Activated CD8-positive, alpha-beta memory T cell treated with anti-CD3 and anti-CD28 coated beads, Interleukin-2, amount 50 U/mL, for 4 hours (primary cell): ENCODE measurements at regions not wholly inside any gene's neighbourhood (a gene's known extent, or its start where the extent isn't known, plus 50 kb on each side); places are given as distances from the start of the nearest gene placed in this dataset.

Source experiments
- DNase-seq: peaks from one replicate; pipeline ENCODE4 v3.0.0-alpha.2; 2020

GRCh38 chr6:181049-181654, 111.1 kb upstream of the DUSP22 start:
- no peak for DNase-seq

DNA sequence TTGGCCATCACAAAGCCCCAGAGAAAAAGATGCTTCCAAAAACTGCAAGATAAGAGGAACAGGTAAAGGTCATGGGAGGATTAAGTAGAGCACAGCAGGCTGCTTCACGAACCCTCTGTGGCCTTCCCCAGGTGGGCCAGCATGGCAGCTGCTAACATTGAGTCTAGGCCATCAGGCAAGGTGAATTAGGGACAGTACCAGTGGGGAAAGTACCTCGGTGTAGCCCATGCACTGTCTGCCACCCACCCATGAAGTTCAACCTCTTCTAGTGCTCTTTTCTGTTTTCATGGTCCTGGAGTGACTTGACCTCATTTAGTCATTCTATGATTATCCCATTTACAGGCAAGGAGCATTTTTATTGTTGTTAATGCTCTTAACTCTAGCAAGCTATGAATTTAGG, 108.6 kb upstream of the DUSP22 start:
- DNase-seq, result no peak

GRCh38 chr6:184161-184700, 108.1 kb upstream of the DUSP22 start:
- DNase-seq, result no peak

DNA sequence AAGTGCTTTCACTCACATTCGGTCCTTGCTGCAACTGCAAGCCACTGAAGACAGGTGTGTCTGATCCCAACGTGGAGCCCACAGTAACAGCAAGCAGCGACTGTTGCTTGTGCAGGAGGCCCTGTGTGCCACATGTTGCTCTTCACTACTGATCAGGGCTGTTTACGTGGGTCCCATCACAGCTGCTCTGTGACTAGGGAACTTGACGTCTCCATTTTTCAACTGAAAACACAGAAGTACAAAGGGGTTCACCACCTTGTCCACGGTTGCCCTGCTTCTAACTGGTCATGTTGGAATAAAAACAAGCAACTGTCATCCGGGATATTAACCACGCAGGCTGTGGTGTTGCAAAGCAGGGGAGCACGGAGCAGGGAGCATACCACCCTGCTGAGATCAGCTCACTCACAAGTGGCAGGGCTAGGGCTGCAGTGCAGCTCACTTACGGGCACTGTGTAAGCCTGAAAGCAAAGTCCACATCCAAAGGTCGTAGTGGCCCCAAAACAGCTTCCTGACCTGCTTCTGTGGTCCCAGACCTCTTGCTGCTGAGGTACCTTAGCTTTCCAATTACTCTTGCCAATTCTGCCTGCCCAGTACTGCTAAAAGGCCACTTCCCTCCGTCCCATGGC, 105.8 kb upstream of the DUSP22 start:
- DNase-seq, result no peak

GRCh38 chr6:187210-187861, 105.0 kb upstream of the DUSP22 start:
- DNase-seq, result no peak

- peak; percentile 80 for DNase-seq
Observed at GRCh38 chr6:188821-189655, 103.2 kb upstream of the DUSP22 start.

- no peak for DNase-seq
Observed at GRCh38 chr6:189676-190075, 102.6 kb upstream of the DUSP22 start.

DNA sequence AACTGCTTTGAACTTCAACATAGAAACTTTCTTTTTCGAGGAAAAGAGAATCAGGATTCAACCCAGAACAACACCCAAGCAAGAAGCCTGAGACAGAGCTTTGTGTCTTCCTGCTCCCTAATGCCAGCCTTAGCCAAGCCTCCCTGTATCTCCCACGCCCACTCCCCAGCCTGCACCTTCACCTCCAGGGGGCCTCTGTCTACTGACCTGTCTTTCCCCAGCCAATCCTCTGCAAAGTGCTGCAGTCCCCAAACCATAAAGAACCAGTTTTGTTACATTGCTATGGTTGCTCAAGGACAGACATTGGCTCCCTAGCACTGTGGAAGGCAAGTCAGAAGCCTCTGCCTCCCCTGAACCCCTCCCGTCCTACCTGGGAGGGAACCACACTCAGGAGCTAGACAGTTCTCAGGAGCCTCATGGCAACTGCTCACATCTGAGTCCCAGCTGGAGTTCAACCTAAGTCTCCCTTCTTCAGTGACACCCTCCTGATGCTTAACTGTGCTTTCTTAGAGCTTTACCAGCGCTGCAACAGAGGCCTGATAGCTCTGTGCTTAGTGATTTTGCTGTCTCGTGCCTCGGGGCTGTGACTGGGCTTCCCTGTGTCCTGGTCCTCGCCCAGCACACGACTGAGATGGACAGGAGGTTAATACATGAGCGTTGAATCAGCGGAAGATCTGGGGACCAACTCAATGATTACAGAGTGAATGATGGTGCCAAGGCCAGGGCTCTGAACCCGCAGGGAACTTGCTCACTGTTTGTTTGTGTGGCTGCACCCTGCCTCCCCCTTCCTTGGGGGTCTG, 101.5 kb upstream of the DUSP22 start:
- no peak for DNase-seq

DNA sequence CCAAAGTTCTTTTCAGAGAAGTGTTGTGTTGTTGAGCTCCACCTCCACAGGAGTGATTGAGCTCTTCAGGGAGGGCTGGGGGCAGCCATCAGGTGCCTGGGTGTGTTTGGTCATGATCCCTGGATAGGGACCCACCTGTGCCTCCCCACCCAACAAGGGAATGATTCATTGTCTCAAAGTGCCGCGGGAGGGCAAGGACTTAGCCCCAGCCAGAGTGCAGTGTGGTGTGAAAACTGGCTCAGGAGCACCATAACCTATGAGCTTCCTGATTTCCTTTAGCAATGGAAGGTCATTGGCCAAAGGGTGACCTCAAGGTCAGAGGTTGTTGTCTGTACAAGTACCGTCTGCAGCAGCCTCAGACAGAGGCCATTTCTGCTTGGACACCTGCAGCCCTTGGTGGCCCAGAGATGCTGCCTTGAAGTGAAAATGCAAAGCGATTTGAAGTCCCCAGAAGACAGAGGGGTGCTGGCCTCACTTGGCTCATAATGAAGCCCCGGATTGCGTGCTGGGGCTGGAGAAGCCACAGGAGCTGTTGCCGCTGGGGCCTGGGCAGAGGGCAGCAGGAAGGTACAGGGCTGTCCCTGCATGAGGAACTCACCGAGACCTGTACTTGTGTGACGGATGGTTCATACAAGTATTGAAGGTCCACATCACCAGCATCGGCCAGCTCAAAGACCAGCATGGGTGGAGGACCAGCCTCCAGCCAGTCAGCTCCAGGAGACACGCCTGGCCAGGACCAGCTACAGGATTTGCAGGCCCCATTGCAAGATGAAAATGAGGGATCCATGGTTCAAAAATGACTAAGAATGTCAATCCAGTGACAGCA, 100.6 kb upstream of the DUSP22 start:
- DNase-seq, result no peak

GRCh38 chr6:192313-192664, 100.0 kb upstream of the DUSP22 start:
- no peak for DNase-seq

DNA sequence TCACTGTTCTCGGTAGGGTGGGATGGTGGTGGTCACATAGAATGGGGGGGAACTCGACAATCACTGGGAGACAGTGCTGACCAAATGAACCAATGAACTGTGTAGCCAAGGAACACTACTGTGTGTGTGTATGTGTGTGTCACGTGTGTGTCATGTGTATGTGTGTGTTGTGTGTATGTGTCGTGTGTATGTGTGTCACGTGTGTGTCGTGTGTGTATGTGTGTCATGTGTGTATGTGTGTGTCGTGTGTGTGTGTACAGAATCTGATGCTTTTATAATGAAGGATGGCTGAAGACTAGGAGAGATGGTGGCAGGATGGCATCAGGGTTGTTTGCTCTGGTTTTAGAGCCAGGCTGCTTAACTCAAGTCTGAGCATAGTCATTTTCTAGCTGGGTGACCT, 99.1 kb upstream of the DUSP22 start:
- DNase-seq, result no peak

DNA sequence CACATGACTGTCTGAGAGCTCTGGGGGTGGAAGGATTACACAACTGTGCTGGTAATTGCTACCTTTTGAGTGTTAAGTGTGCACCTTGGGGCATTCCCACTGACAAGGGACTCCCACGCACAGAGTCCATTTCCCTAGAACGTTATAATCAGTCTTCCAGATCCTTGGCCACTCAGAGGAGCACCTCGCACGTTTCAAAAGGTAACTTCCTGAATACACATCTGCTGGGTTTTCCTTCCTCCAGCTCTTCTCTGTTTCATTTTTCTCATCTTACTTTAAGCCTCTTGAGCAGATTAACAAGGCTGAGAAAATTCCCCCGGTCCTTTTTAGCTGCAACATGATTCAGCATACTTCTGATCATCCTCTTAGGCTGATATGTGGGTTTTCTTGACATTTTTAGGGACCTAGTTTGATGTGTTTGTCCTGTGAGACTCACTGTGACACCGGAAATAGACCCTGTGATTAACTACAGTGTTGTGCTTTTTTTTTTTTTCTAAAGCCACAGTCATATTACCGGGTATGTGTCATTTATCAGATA, 98.4 kb upstream of the DUSP22 start:
- peak; percentile 48 for DNase-seq

- DNase-seq, result peak; percentile 68
Observed at GRCh38 chr6:195861-196360, 96.4 kb upstream of the DUSP22 start.

- no peak for DNase-seq
Observed at GRCh38 chr6:196543-196942, 95.7 kb upstream of the DUSP22 start.

DNA sequence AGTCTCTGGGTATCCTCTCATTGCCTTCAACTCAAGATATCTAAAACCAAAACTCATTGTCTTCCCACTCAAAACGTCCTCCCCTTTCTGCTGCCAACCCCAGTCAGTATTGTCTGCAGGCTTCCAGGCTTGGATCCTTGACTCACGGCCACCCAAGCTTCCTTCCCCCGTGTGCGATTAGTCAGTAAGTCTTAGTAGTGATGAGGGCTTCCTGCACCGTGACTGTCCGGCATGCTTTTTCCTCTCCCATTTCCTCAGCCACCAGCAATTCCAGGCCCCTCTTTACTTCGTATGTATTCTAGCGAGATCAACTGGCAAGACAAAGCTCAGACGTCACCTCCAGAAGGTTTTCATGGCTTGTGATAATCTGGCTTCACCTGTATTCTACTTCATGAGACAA, 88.6 kb upstream of the DUSP22 start:
- DNase-seq, result no peak

DNA sequence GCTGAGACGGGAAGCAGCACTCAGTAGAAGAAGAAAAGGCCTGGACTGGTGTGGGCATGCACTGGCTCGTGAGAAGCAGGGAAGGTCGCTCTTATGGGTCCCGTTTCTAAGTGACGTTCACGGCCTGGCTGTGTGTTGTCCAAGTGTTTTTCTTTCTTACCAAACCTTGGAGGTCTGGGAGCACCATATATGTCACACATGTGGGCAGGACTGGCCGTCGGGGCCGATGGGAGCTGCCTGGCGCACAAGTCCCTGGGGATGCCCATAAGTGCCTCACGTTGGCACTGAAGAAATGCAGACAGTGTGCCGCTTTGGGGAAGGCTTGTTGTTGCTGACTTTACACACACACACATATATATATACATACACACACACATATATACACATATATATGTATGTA, 86.0 kb upstream of the DUSP22 start:
- no peak for DNase-seq

- DNase-seq, result no peak
Observed at GRCh38 chr6:208364-208763, 83.9 kb upstream of the DUSP22 start.

- no peak for DNase-seq
Observed at GRCh38 chr6:208938-209337, 83.3 kb upstream of the DUSP22 start.

DNA sequence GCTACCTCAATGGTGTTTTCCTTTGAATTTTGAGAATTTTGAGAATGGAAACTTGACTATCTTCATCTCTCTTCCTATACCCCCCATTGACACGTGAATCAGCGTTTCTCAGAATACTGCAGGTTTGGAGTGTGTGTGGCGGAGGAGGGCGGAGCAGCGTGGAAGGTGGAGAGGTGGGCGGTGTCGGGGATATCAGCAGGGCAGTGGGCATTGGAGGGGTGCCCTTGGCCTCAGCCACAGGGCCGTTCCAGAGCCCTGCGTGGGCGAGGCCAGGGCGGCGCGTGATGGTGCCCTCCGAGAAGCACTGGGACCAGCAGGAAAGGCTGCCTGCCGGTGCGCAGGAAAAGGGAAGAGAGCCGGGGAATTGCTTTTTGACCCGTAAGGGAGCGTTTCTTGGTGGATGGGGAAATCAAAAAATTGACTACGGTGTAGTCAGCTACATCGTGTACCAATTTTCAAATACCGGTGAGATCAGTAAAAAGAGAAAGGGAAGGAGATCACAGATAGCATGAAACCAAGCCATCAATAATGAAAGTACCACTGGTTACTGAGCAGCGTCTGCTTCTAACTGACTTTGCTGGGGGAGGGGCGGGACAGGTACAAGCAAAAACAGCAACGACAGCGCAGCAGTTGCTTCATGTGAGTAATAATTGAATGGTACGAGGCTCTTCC, 82.7 kb upstream of the DUSP22 start:
- peak; percentile 43 for DNase-seq

DNA sequence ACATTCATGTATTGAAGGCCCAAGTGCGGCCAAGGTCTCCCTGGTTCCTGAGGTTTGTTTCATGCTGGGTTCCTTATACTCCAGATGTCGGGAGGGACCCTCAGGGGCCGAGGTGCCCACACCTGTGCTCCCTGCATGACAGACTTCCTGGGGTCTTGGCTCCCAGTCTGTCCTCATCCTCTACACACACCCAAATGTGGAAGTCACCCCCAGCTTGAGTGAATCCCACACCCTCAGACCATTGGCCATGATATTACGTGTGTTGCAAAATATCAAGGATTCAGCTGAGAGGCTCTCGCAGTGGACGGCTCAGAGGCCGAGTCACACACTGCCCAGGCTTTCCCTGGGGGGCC, 82.2 kb upstream of the DUSP22 start:
- DNase-seq, result no peak
